NAMALWA (cell line): ENCODE measurements at regions not wholly inside any gene's neighbourhood (a gene's known extent, or its start where the extent isn't known, plus 50 kb on each side); places are given as distances from the start of the nearest gene placed in this dataset.
"Not testable (repeated sequence)": the region's sequence is repeated elsewhere in the genome, so short reads cannot be mapped to it uniquely, and the experiment has no call there.

ENCODE experiments used
- DNase-seq: peaks from one replicate; pipeline ENCODE4 v3.0.0-alpha.2; 2015; ENCODE audit warnings: low spot score

- DNase-seq, result no peak
These were observed 319.3 kb upstream of the GRAMD2B start for GRCh38 chr5:126103868-126104267.

GRCh38 chr5:126104341-126104740 is 318.9 kb upstream of the GRAMD2B start:
- DNase-seq, result no peak

- DNase-seq, result no peak
These were observed 318.3 kb upstream of the GRAMD2B start for GRCh38 chr5:126104951-126105350.

GRCh38 chr5:126106029-126106428 is 317.2 kb upstream of the GRAMD2B start:
- no peak for DNase-seq

- no peak for DNase-seq
These were observed 315.8 kb upstream of the GRAMD2B start for GRCh38 chr5:126107381-126107780.

DNA sequence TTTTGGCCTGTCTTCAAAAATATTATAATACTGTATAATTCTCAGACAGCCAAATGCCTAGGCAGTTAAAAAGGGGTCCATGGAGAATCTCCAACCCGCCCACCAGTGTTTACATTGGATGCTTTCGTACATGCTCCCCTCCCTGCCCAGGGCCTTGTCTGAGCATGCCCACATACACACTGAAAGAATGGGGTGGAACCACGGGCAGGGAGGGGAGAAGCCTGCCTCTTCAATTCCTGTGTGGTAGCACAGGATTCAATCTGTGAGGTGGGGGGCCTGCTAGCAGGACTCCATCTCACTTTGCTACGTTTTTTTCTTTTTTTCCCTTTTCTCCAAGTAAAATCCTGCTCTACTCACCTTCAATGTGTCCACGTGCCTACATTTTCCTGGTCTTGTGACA is 314.7 kb upstream of the GRAMD2B start:
- no peak for DNase-seq

GRCh38 chr5:126115059-126115629 is 308.1 kb upstream of the GRAMD2B start:
- DNase-seq, result no peak

- DNase-seq, result no peak
These were observed 306.2 kb upstream of the GRAMD2B start for GRCh38 chr5:126117044-126117443.

DNA sequence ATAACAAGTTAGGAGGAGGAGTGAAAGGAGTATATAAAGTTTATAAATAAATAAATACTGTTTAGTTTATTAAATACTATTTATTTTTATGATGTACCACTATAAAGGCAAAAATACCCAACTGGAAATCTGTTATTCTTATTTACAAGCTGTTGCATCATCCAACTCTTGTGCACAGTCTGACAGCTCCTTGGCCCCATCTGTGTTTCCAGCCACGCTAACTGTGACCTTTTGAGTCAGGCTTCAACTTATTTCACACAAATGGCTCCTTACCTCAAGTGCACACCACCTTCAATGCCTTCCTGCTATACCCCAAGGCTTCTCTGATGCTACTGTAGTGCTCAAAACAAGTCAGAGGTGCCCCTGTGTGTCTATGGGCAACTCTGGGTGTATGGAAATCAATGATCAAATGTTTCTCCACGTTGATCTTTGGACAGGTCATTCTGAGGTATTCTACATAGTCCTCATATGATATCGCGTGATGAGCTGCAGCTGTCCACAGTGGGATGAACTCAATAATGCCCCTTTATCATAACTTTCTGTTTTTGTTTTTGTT is 303.2 kb upstream of the GRAMD2B start:
- DNase-seq, result peak; percentile 13

GRCh38 chr5:126120939-126121338 is 302.3 kb upstream of the GRAMD2B start:
- no peak for DNase-seq

- DNase-seq, result no peak
These were observed 300.3 kb upstream of the GRAMD2B start for GRCh38 chr5:126122942-126123341.

DNA sequence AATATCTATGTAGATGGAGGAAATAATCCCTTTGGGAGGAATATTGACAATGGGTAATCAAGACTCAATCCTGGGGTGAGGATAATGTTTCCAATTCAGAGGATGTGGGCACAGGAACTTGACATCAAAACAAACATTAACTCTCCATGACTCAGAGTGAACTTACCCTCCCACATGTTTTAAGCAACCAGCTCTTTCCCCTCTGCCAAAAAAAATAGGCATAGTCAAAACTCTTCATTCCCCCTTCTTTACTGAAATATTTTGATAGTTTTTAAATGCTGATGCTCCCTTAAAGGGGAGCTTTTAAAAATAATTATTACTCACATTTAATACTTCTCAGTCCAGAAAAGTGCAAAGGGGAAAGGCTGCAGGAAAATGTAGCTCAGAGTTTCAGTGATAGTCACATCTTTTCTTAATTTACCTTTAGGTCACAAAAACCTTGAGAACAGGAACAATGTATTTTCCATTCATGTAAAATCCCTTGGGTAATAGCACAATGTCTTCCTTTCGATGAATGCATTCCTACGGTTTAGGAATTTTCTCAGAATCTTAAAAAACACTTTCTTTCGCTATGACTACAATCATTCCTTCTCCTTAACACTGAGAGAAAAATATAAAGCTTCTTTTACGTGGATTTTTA is 298.4 kb upstream of the GRAMD2B start:
- no peak for DNase-seq

DNA sequence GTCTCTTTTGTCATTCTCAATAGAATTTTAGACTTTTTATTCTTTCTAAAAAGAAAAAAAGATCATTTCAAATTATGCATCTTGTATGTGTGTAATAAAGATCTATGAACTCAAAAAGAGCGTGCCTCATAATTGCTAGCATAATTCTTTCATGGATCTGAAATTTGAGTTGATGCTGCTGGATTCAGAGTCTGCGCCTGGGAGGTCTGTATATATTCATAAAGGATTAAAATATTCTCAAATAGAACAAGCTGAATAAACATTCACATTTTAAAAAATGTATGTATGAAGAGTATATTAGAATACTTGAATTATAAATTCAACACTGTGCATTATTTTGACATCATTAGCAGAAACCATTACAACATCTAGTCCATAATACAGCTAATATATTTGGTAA is 297.8 kb upstream of the GRAMD2B start:
- no peak for DNase-seq

GRCh38 chr5:126126574-126126973 is 296.6 kb upstream of the GRAMD2B start:
- DNase-seq, result no peak

DNA sequence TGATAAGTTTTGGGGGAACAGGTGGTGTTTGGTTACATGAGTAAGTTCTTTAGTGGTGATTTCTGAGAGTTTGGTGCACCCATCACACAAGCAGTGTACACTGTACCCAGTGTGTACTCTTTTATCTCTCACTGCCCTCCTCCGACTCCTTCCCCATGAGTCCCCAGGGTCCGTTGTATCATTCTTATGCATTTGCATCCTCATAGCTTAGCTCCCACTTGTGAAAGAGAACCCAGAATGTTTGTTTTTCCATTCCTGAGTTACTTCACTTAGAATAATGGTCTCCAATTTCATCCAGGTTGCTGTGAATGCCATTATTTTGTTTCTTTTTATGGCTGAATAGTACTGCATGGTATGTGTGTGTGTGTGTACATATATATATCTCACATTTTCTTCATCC is 295.8 kb upstream of the GRAMD2B start:
- DNase-seq, result not testable (repeated sequence)

DNA sequence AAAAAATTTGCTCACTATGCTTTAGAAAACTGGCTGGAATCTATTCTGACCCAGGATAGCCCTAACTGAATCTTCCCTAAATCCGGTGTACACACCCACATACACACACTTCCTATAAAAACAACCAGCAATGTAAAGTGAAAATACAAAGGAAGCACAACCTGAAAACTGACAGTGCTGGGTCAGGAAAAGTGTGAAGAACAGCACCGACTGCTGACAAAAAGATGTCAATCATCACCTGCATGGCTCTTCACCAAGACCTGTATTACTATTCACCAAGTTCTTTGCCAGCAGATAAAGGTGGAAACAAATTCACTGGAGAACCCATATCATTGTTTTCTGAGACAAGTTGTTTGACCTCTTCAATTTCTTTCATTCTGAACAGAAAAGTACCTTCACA is 293.8 kb upstream of the GRAMD2B start:
- no peak for DNase-seq

- no peak for DNase-seq
These were observed 289.8 kb upstream of the GRAMD2B start for GRCh38 chr5:126133424-126133823.

GRCh38 chr5:126137891-126138280 is 285.3 kb upstream of the GRAMD2B start:
- DNase-seq, result no peak

GRCh38 chr5:126138281-126138931 is 284.8 kb upstream of the GRAMD2B start:
- no peak for DNase-seq

- DNase-seq, result no peak
These were observed 284.1 kb upstream of the GRAMD2B start for GRCh38 chr5:126139086-126139485.

DNA sequence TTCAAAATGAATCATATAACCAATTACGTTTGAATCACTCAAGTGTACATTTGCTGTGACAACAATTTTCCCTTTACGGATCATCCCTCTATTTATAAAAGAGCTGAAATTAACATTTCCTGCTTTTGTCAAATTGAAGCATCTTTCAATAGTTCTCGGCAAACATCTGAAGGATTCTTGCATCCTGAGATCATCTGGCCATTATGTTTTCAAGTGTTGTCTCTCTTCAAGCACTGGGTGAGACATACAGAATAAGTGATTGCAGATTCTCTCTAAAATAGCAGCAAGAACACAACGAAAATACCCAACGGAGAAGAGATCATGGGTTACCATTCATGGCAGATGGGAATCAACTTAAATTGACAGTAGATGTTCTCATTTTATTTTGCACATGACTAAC is 283.4 kb upstream of the GRAMD2B start:
- no peak for DNase-seq

DNA sequence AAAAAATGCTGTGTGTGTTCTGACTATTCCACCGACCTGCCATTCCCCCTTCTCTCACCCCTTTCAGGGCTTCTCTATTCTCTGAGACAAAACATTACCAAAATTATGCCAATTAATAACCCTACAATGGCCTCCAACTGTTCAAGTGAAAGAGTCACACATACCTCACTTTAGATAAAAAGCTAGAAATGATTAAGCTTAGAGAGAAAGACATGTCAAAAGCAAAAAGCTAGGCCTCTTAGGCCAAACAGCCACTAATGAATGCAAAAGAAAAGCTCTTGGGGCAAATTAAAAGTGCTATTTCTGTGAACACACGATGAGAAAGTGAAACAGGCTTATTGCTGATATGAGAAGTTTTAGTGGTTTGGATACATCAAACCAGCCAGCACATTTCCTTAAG is 279.6 kb upstream of the GRAMD2B start:
- DNase-seq, result no peak

DNA sequence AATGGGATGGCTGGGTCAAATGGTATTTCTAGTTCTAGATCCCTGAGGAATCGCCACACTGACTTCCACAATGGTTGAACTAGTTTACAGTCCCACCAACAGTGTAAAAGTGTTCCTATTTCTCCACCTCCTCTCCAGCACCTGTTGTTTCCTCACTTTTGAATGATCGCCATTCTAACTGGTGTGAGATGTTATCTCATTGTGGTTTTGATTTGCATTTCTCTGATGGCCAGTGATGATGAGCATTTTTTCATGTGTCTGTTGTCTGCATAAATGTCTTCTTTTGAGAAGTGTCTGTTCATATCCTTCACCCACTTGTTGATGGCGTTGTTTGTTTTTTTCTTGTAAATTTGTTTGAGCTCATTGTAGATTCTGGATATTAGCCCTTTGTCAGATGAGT is 272.9 kb upstream of the GRAMD2B start:
- not testable (repeated sequence) for DNase-seq
